ENCODE measurements at regions not wholly inside any gene's neighbourhood (a gene's known extent, or its start where the extent isn't known, plus 50 kb on each side); places are given as distances from the start of the nearest gene placed in this dataset.

- Histone ChIP-seq H3K9ac (ENCODE audit: low read length) (no peak overlapping the region), H3K27me3 (ENCODE audit: insufficient read depth, low read length) (no peaks in the 10 kb centered on the region), H3K79me2 (ENCODE audit: insufficient read depth, low read length) (no peaks in the 10 kb centered on the region), H3K27ac (ENCODE audit: low read depth, low read length) (no peak overlapping the region), H4K20me1 (ENCODE audit: insufficient read depth) (no peaks in the 10 kb centered on the region), H3K4me1 (ENCODE audit: control insufficient read depth in 1 of 2, insufficient read depth in 2 of 2, low read length in 2 of 2) (peaks cover 0 to 5% of the 10 kb centered on the region in 2 experiments; a peak in 1 of 4 replicates), H3K4me3 (replicated peaks in 1 of 2; ENCODE audit: low read depth in 1 of 2, low read length in 2 of 2) (no peak overlapping the region), H3K9me2 (ENCODE audit: insufficient read depth) (no peaks in the 10 kb centered on the region), H2AFZ (ENCODE audit: low read depth, low read length, poor library complexity, severe bottlenecking) (no peak overlapping the region), H3K4me2 (ENCODE audit: low read length) (no peak overlapping the region), H3K9me3 (ENCODE audit: control insufficient read depth in 1 of 2, insufficient read depth in 1 of 2, low read depth in 1 of 2, low read length in 2 of 2) (no peaks in the 10 kb centered on the region), H3K36me3 (ENCODE audit: control insufficient read depth in 1 of 2, insufficient read depth in 2 of 2, low read length in 2 of 2) (no peaks in the 10 kb centered on the region)
- ChIA-PET RAD21 (ENCODE audit: low non-redundant PET in 1 of 2, low total read pairs in 2 of 2, uncharacterized antibody in 2 of 2, unreplicated experiment in 2 of 2) (no interaction called here), POLR2A (no interaction called here), CTCF (no interaction called here)
- TF ChIP-seq JUND (IDR thresholded peaks at IDR 0.05): no peak
- DNase-seq (ENCODE audit: low read depth, low spot score) (no peak), ATAC-seq (no peak)
- intact Hi-C loops (cut with micrococcal nuclease): no loop called here
- BruUV-seq (replicated peaks): no TSS peak
Observed at GRCh38 chr16:52964290-52964689, 88.4 kb downstream of the CHD9NB start.

DNA sequence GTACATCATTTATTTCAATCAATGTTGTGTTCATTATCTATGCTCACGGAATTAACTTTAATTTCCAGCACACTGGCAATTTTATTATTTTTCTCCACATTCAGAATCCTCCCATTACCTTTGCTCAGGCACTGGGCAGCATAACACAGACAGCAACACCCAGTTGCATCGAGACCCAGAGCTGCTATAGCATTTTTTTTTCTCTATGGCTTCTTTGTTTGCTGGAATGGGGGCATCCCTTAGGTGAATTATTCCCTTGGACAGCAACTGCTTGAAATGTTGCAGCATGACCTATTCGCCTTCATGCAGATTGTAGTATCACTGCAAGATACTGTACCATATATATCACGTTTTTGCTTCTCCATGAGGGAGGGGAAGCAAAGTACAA, 88.8 kb downstream of the CHD9NB start:
- Histone ChIP-seq H4K20me1 (ENCODE audit: insufficient read depth) (no peaks in the 10 kb centered on the region), H3K9me2 (ENCODE audit: insufficient read depth) (no peaks in the 10 kb centered on the region), H3K27me3 (ENCODE audit: insufficient read depth, low read length) (no peaks in the 10 kb centered on the region), H3K4me3 (replicated peaks in 1 of 2; ENCODE audit: low read depth in 1 of 2, low read length in 2 of 2) (no peak overlapping the region), H3K79me2 (ENCODE audit: insufficient read depth, low read length) (no peaks in the 10 kb centered on the region), H3K9ac (ENCODE audit: low read length) (no peak overlapping the region), H3K4me1 (ENCODE audit: control insufficient read depth in 1 of 2, insufficient read depth in 2 of 2, low read length in 2 of 2) (peaks cover 0 to 5% of the 10 kb centered on the region in 2 experiments; a peak in 1 of 4 replicates), H2AFZ (ENCODE audit: low read depth, low read length, poor library complexity, severe bottlenecking) (no peak overlapping the region), H3K4me2 (ENCODE audit: low read length) (no peak overlapping the region), H3K36me3 (ENCODE audit: control insufficient read depth in 1 of 2, insufficient read depth in 2 of 2, low read length in 2 of 2) (no peaks in the 10 kb centered on the region), H3K27ac (ENCODE audit: low read depth, low read length) (no peak overlapping the region), H3K9me3 (ENCODE audit: control insufficient read depth in 1 of 2, insufficient read depth in 1 of 2, low read depth in 1 of 2, low read length in 2 of 2) (no peaks in the 10 kb centered on the region)
- CTCF ChIA-PET: no interaction called here
- TF ChIP-seq POLR2AphosphoS5 (IDR thresholded peaks at IDR 0.05; ENCODE audit: low read depth, low read length): no peak
- no peak for TF ChIP-seq JUND (IDR thresholded peaks at IDR 0.05)
- no peak for TF ChIP-seq ZBTB33 (IDR thresholded peaks at IDR 0.05; ENCODE audit: extremely low read depth, insufficient replicate concordance, low read length)
- TF ChIP-seq TCF7L2 (IDR thresholded peaks at IDR 0.05; ENCODE audit: borderline replicate concordance, extremely low read depth, insufficient read depth, insufficient read length): no peak
- no peak for TF ChIP-seq EGR1 (IDR thresholded peaks at IDR 0.05; ENCODE audit: low read depth)
- no peak for TF ChIP-seq ELF1 (IDR thresholded peaks at IDR 0.05; ENCODE audit: borderline replicate concordance, low read depth)
- no peak for TF ChIP-seq SIN3A (IDR thresholded peaks at IDR 0.05; ENCODE audit: low read depth)
- no peak for TF ChIP-seq EZH2 (IDR thresholded peaks at IDR 0.05)
- no peak for TF ChIP-seq ZNF274 (IDR thresholded peaks at IDR 0.05; ENCODE audit: low read depth, low read length)
- no peak for TF ChIP-seq EZH2phosphoT487 (IDR thresholded peaks at IDR 0.05; ENCODE audit: borderline replicate concordance)
- TF ChIP-seq, protein P1, sequence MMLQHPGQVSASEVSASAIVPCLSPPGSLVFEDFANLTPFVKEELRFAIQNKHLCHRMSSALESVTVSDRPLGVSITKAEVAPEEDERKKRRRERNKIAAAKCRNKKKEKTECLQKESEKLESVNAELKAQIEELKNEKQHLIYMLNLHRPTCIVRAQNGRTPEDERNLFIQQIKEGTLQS (IDR thresholded peaks at IDR 0.05): no peak
- TF ChIP-seq POLR2A (IDR thresholded peaks at IDR 0.05; ENCODE audit: borderline replicate concordance, extremely low read depth, insufficient read depth, insufficient read length): no peak
- TF ChIP-seq, protein P2, sequence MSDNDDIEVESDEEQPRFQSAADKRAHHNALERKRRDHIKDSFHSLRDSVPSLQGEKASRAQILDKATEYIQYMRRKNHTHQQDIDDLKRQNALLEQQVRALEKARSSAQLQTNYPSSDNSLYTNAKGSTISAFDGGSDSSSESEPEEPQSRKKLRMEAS (IDR thresholded peaks at IDR 0.05): no peak
- DNase-seq (ENCODE audit: low read depth, low spot score) (no peak), ATAC-seq (no peak)
- POLR2A ChIA-PET: no interaction called here
- RAD21 ChIA-PET (ENCODE audit: low non-redundant PET in 1 of 2, low total read pairs in 2 of 2, uncharacterized antibody in 2 of 2, unreplicated experiment in 2 of 2): no interaction called here
- BruUV-seq (replicated peaks): no TSS peak
- intact Hi-C loops (cut with micrococcal nuclease): no loop called here

Data from HCT116 (cell line).